OCI-LY7 (cell line): ENCODE measurements at regions not wholly inside any gene's neighbourhood (a gene's known extent, or its start where the extent isn't known, plus 50 kb on each side); places are given as distances from the start of the nearest gene placed in this dataset.

ENCODE experiments used
- CTCF ChIP-seq: fragments of 200-600 bp; sonication (generic); conservative IDR thresholded peaks from 2 replicates; pipeline ENCODE4 v1.5.1; 2014; ENCODE audit warnings: mild to moderate bottlenecking, antibody characterized with exemption, low read length, moderate library complexity, mixed read lengths
- EZH2phosphoT487 ChIP-seq: fragments of 200-600 bp; sonication (generic); IDR thresholded peaks from 2 replicates; pipeline ENCODE4 v1.6.1; 2018; ENCODE audit warnings: low read depth, borderline replicate concordance, mild to moderate bottlenecking, mixed run types, antibody characterized with exemption, low read length, moderate library complexity, mixed read lengths

GRCh38 chr9:84397822-84398221 lies 57.3 kb upstream of the SLC28A3 start:
- no peak for TF ChIP-seq CTCF
- TF ChIP-seq EZH2phosphoT487 = no peak
